ENCODE measurements at regions not wholly inside any gene's neighbourhood (a gene's known extent, or its start where the extent isn't known, plus 50 kb on each side); places are given as distances from the start of the nearest gene placed in this dataset.

GRCh38 chr13:64327505-64328194 lies 2902.5 kb downstream of the PCDH9 start:
- ChIA-PET CTCF (no interaction called here), POLR2A (no interaction called here)
- TF ChIP-seq, protein P1, sequence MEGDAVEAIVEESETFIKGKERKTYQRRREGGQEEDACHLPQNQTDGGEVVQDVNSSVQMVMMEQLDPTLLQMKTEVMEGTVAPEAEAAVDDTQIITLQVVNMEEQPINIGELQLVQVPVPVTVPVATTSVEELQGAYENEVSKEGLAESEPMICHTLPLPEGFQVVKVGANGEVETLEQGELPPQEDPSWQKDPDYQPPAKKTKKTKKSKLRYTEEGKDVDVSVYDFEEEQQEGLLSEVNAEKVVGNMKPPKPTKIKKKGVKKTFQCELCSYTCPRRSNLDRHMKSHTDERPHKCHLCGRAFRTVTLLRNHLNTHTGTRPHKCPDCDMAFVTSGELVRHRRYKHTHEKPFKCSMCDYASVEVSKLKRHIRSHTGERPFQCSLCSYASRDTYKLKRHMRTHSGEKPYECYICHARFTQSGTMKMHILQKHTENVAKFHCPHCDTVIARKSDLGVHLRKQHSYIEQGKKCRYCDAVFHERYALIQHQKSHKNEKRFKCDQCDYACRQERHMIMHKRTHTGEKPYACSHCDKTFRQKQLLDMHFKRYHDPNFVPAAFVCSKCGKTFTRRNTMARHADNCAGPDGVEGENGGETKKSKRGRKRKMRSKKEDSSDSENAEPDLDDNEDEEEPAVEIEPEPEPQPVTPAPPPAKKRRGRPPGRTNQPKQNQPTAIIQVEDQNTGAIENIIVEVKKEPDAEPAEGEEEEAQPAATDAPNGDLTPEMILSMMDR (IDR thresholded peaks at IDR 0.05; ENCODE audit: control extremely low read depth, extremely low read depth, low read depth, missing control alignments) = no peak
- no peak for DNase-seq (ENCODE audit: extremely low spot score)

DNA sequence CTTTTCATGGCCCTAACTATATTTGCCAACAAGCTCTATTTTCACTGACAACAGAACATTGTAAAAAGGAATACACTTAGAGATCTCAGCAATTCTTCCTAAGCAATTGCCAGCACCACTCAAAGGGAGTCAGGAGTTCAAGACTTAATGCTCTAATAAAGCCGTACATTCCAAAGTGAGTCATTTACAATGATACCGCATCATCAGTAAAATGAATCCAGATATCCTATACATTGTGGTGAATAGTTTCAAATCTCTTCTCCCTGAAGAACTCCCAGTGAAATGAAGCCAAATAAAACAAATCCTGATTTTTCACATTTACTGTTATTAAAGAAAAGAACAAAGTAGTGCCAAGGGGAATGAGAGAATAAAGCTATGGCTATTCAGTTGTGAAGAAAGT lies 2898.7 kb upstream of the PCDH20 start:
- DNase-seq (ENCODE audit: extremely low spot score) = no peak
- TF ChIP-seq, protein P1 (IDR thresholded peaks at IDR 0.05; ENCODE audit: control extremely low read depth, extremely low read depth, low read depth, missing control alignments) = no peak
- ChIA-PET CTCF (no interaction called here), POLR2A (no interaction called here)

- CTCF ChIA-PET = no interaction called here
- TF ChIP-seq, protein P1 (IDR thresholded peaks at IDR 0.05; ENCODE audit: control extremely low read depth, extremely low read depth, low read depth, missing control alignments) = no peak
- no peak for DNase-seq (ENCODE audit: extremely low spot score)
- POLR2A ChIA-PET = no interaction called here
These were observed 2896.3 kb upstream of the PCDH20 start for GRCh38 chr13:64311948-64312347.

GRCh38 chr13:64311112-64311511 lies 2895.5 kb upstream of the PCDH20 start:
- no peak for DNase-seq (ENCODE audit: extremely low spot score)
- POLR2A ChIA-PET = no interaction called here
- CTCF ChIA-PET = no interaction called here
- TF ChIP-seq, protein P1 (IDR thresholded peaks at IDR 0.05; ENCODE audit: control extremely low read depth, extremely low read depth, low read depth, missing control alignments) = no peak

- DNase-seq (ENCODE audit: extremely low spot score) = no peak
- CTCF ChIA-PET = no interaction called here
- POLR2A ChIA-PET = no interaction called here
- TF ChIP-seq, protein P1 (IDR thresholded peaks at IDR 0.05; ENCODE audit: control extremely low read depth, extremely low read depth, low read depth, missing control alignments) = no peak
These were observed 2889.6 kb upstream of the PCDH20 start for GRCh38 chr13:64305246-64305645.

DNA sequence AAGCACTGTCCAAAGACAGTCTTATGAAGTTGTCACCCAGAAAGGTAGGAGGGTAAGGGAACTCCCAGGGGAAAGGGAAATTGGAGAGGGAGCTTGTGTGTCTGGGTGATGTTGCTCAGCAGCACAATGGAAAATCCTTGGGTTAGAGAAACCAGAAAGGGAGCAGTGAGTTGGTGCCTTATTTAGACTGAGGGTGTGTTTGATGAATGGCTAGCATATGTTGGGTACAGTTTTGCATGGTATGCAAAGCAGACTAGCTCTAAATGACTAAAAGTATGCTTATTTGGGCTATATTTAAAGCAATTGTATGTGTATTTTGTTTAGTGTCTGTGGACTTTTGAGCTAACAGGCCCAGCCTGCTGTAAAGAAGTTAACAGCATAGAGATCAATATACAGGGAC lies 2884.6 kb upstream of the PCDH20 start:
- POLR2A ChIA-PET = no interaction called here
- no peak for DNase-seq (ENCODE audit: extremely low spot score)
- CTCF ChIA-PET = no interaction called here
- TF ChIP-seq, protein P1 (IDR thresholded peaks at IDR 0.05; ENCODE audit: control extremely low read depth, extremely low read depth, low read depth, missing control alignments) = no peak
